Gastrocnemius medialis (tissue), 4 donors: ENCODE measurements at regions not wholly inside any gene's neighbourhood (a gene's known extent, or its start where the extent isn't known, plus 50 kb on each side); places are given as distances from the start of the nearest gene placed in this dataset.
"Not testable (repeated sequence)": the region's sequence is repeated elsewhere in the genome, so short reads cannot be mapped to it uniquely, and the experiment has no call there.

Experiments used
- ATAC-seq, 2 donors: fragments of 150-250 bp; one replicate each; pipeline ENCODE4 v1.9.1; 2016
- DNase-seq, 2 donors: peaks; one replicate each; pipeline ENCODE4 v3.0.0-alpha.2; 2019
- H3K27ac ChIP-seq, 4 donors: fragments of 200-600 bp; sonication (generic); 1 replicate in 1 of 4; 2 replicates in 3 of 4; pipeline ENCODE4 v1.5.1; 2016 to 2018; ENCODE audit warnings: mild to moderate bottlenecking in 2 of 4, moderate library complexity in 1 of 4
- H3K27me3 ChIP-seq, 3 donors: fragments of 200-600 bp; sonication (generic) in 2 of 3; 1 replicate in 1 of 3; 2 replicates in 2 of 3; pipeline versions ENCODE4 v1.5.1 to v1.6.0; 2016 to 2019; ENCODE audit warnings: mild to moderate bottlenecking in 1 of 3, moderate library complexity in 1 of 3
- H3K36me3 ChIP-seq, 2 donors: fragments of 200-600 bp; sonication (generic) in 1 of 2; one replicate each; pipeline ENCODE4 v1.5.1; 2017 to 2018
- H3K4me1 ChIP-seq, 2 donors: fragments of 200-600 bp; sonication (generic) in 1 of 2; one replicate each; pipeline ENCODE4 v1.5.1; 2016 to 2017; ENCODE audit warnings: mild to moderate bottlenecking in 2 of 2
- H3K4me3 ChIP-seq, 4 donors: fragments of 200-600 bp; sonication (generic) in 3 of 4; 1 replicate in 1 of 4; 2 replicates in 3 of 4; pipeline ENCODE4 v1.5.1; 2016 to 2019; ENCODE audit warnings: mild to moderate bottlenecking in 2 of 4
- H3K9me3 ChIP-seq, 3 donors: fragments of 200-600 bp; sonication (generic) in 2 of 3; 1 replicate in 1 of 3; 2 replicates in 2 of 3; pipeline ENCODE4 v1.5.1; 2016 to 2019
- CTCF ChIP-seq, 5 experiments: fragments of 450-650 bp in 3 of 5; fragments of 200-600 bp in 2 of 5; sonication (generic) in 2 of 5; IDR thresholded peaks in 4 of 5; conservative IDR thresholded peaks in 1 of 5; 1 replicate in 4 of 5; 2 replicates in 1 of 5; pipeline ENCODE4 v1.5.1; 2016 to 2019; ENCODE audit warnings: antibody characterized with exemption in 5 of 5, mild to moderate bottlenecking in 3 of 5, moderate library complexity in 3 of 5
- POLR2A ChIP-seq, 2 donors: fragments of 450-650 bp; IDR thresholded peaks; one replicate each; pipeline ENCODE4 v1.6.1; 2017; ENCODE audit warnings: antibody characterized with exemption in 2 of 2, mild to moderate bottlenecking in 2 of 2, moderate library complexity in 2 of 2
- in situ Hi-C, 4 donors: fragments of 200-750 bp; cut with MboI; loops; one replicate each; pipeline versions ENCODE4 v1.15.0 to v1.8.0; 2017; ENCODE audit warnings: low sequenced_read_pairs in 4 of 4
- intact Hi-C: fragments of 100-400 bp; cut with DNase I; formaldehyde crosslinking; loops from one replicate; pipeline ENCODE4 v1.15.1; 2023; ENCODE audit warnings: low total_unique reads

GRCh38 chr6:104459543-104459942 is 400.2 kb downstream of the HACE1 start:
- H3K9me3 ChIP-seq = no peaks in the 10 kb centered on the region
- intact Hi-C loops = no loop called here
- in situ Hi-C loops = no loop called here

GRCh38 chr6:104449918-104450317 is 409.8 kb downstream of the HACE1 start:
- intact Hi-C loops = no loop called here
- Histone ChIP-seq H3K27ac (no peak overlapping the region), H3K4me3 (no peak overlapping the region), H3K9me3 (no peaks in the 10 kb centered on the region), H3K4me1 (no peaks in the 10 kb centered on the region), H3K36me3 (no peaks in the 10 kb centered on the region), H3K27me3 (no peaks in the 10 kb centered on the region)
- DNase-seq = no peak
- TF ChIP-seq POLR2A (IDR thresholded peaks at IDR 0.05) = no peak
- TF ChIP-seq CTCF (IDR thresholded peaks at IDR 0.05 in 4 of 5, conservative IDR thresholded peaks at IDR 0.05 in 1 of 5) = no peak
- no peak for ATAC-seq
- in situ Hi-C loops = no loop called here

More at GRCh38 chr6:104459543-104459942, 400.2 kb downstream of the HACE1 start:
- Histone ChIP-seq H3K36me3 (no peaks in the 10 kb centered on the region), H3K4me1 (no peaks in the 10 kb centered on the region), H3K27ac (no peak overlapping the region), H3K27me3 (no peaks in the 10 kb centered on the region), H3K4me3 (no peak overlapping the region)
- TF ChIP-seq CTCF (IDR thresholded peaks at IDR 0.05 in 4 of 5, conservative IDR thresholded peaks at IDR 0.05 in 1 of 5) = no peak
- no peak for TF ChIP-seq POLR2A (IDR thresholded peaks at IDR 0.05)
- ATAC-seq (no peak), DNase-seq (no peak)

- DNase-seq, H3K9me3 ChIP-seq, H3K4me1 ChIP-seq, H3K27ac ChIP-seq, H3K27me3 ChIP-seq, intact Hi-C loops, H3K36me3 ChIP-seq, H3K4me3 ChIP-seq, in situ Hi-C loops, ATAC-seq: not testable (repeated sequence)
Observed at GRCh38 chr6:104446101-104447080, 413.3 kb downstream of the HACE1 start.

GRCh38 chr6:104434519-104434918 is 425.2 kb downstream of the HACE1 start:
- in situ Hi-C loops (no loop called here), intact Hi-C loops (no loop called here)
- H3K27ac ChIP-seq = no peak overlapping the region
- TF ChIP-seq CTCF (IDR thresholded peaks at IDR 0.05 in 4 of 5, conservative IDR thresholded peaks at IDR 0.05 in 1 of 5) = no peak
- TF ChIP-seq POLR2A (IDR thresholded peaks at IDR 0.05) = no peak
- H3K36me3 ChIP-seq = no peaks in the 10 kb centered on the region
- H3K4me3 ChIP-seq = no peak overlapping the region
- H3K9me3 ChIP-seq = no peaks in the 10 kb centered on the region
- no peaks in the 10 kb centered on the region for H3K27me3 ChIP-seq
- DNase-seq (no peak), ATAC-seq (no peak)
- H3K4me1 ChIP-seq = no peaks in the 10 kb centered on the region

- DNase-seq = no peak
- no peaks in the 10 kb centered on the region for H3K9me3 ChIP-seq
- no peak overlapping the region for H3K27ac ChIP-seq
- no peaks in the 10 kb centered on the region for H3K36me3 ChIP-seq
- ATAC-seq = no peak
- no peak overlapping the region for H3K4me3 ChIP-seq
- no peaks in the 10 kb centered on the region for H3K4me1 ChIP-seq
- intact Hi-C loops (no loop called here), in situ Hi-C loops (no loop called here)
- H3K27me3 ChIP-seq = no peaks in the 10 kb centered on the region
- TF ChIP-seq POLR2A (IDR thresholded peaks at IDR 0.05) (no peak), CTCF (IDR thresholded peaks at IDR 0.05 in 4 of 5, conservative IDR thresholded peaks at IDR 0.05 in 1 of 5) (no peak)
Observed at GRCh38 chr6:104431096-104431495, 428.6 kb downstream of the HACE1 start.
